Middle frontal gyrus (tissue), 1 donor: ENCODE measurements at regions not wholly inside any gene's neighbourhood (a gene's known extent, or its start where the extent isn't known, plus 50 kb on each side); places are given as distances from the start of the nearest gene placed in this dataset.

Source experiments
- DNase-seq: peaks from one replicate; pipeline ENCODE4 v3.0.0-alpha.2; 2015; ENCODE audit warnings: low spot score; ENCODE audit errors: extremely low spot score

- no peak for DNase-seq
These were observed 50.6 kb upstream of the JAZF1 start for GRCh38 chr7:28231176-28231575.

- DNase-seq: no peak
These were observed 56.0 kb upstream of the JAZF1 start for GRCh38 chr7:28236560-28236959.

- no peak for DNase-seq
These were observed 56.8 kb upstream of the JAZF1 start for GRCh38 chr7:28237363-28237762.

- no peak for DNase-seq
These were observed 59.2 kb upstream of the JAZF1 start for GRCh38 chr7:28239823-28240204.

GRCh38 chr7:28240481-28240880, 59.9 kb upstream of the JAZF1 start:
- DNase-seq: no peak

- no peak for DNase-seq
These were observed 63.3 kb upstream of the JAZF1 start for GRCh38 chr7:28243861-28244260.

GRCh38 chr7:28245123-28245878, 64.7 kb upstream of the JAZF1 start:
- no peak for DNase-seq

- DNase-seq: no peak
These were observed 66.4 kb upstream of the JAZF1 start for GRCh38 chr7:28246921-28247461.

- DNase-seq: no peak
These were observed 77.6 kb upstream of the JAZF1 start for GRCh38 chr7:28258240-28258639.

GRCh38 chr7:28260969-28261368, 80.4 kb upstream of the JAZF1 start:
- DNase-seq: no peak

- DNase-seq: no peak
These were observed 83.2 kb upstream of the JAZF1 start for GRCh38 chr7:28263622-28264271.

- no peak for DNase-seq
These were observed 85.8 kb upstream of the JAZF1 start for GRCh38 chr7:28266402-28266801.

- DNase-seq: no peak
These were observed 86.4 kb upstream of the JAZF1 start for GRCh38 chr7:28267012-28267411.

GRCh38 chr7:28269700-28270361, 89.2 kb upstream of the JAZF1 start:
- DNase-seq: no peak

GRCh38 chr7:28270536-28270935, 89.9 kb upstream of the JAZF1 start:
- no peak for DNase-seq

GRCh38 chr7:28272461-28272877, 91.9 kb upstream of the JAZF1 start:
- DNase-seq: peak; percentile 28

GRCh38 chr7:28276298-28276697, 95.7 kb upstream of the JAZF1 start:
- no peak for DNase-seq

- DNase-seq: no peak
These were observed 96.8 kb upstream of the JAZF1 start for GRCh38 chr7:28277364-28277763.

GRCh38 chr7:28277958-28278357, 97.4 kb upstream of the JAZF1 start:
- no peak for DNase-seq

GRCh38 chr7:28280516-28280915, 99.9 kb upstream of the JAZF1 start:
- no peak for DNase-seq

- no peak for DNase-seq
These were observed 109.9 kb upstream of the JAZF1 start for GRCh38 chr7:28290496-28290895.

GRCh38 chr7:28291559-28291958, 111.0 kb upstream of the JAZF1 start:
- DNase-seq: no peak
